ENCODE measurements at regions not wholly inside any gene's neighbourhood (a gene's known extent, or its start where the extent isn't known, plus 50 kb on each side); places are given as distances from the start of the nearest gene placed in this dataset.

- Histone ChIP-seq H3K4me1 (ENCODE audit: control insufficient read depth in 1 of 2, low read depth in 2 of 2) (peaks cover 6 to 16% of the 10 kb centered on the region in 2 donors), H3K9me3 (no peaks in the 10 kb centered on the region), H3K4me3 (no peak overlapping the region), H3K27ac (peak overlapping the region in 1 of 2 donors; percentile 36), H3K27me3 (replicated peaks; ENCODE audit: insufficient read depth) (no peaks in the 10 kb centered on the region), H3K36me3 (no peaks in the 10 kb centered on the region)
- ATAC-seq (ENCODE audit: insufficient number of reproducible peaks, low FRiP score, low read depth) (no peak), DNase-seq (ENCODE audit: low spot score) (no peak)
- no peak for TF ChIP-seq CTCF (IDR thresholded peaks at IDR 0.05)
These were observed 462.8 kb downstream of the MEIS1 start for GRCh38 chr2:66897691-66898150.

GRCh38 chr2:66899109-66899508 lies 464.2 kb downstream of the MEIS1 start:
- ATAC-seq (ENCODE audit: insufficient number of reproducible peaks, low FRiP score, low read depth) (no peak), DNase-seq (ENCODE audit: low spot score) (no peak)
- no peaks in the 10 kb centered on the region for H3K9me3 ChIP-seq
- no peak overlapping the region for H3K27ac ChIP-seq
- H3K4me3 ChIP-seq: no peak overlapping the region
- H3K36me3 ChIP-seq: no peaks in the 10 kb centered on the region
- peaks cover 6 to 16% of the 10 kb centered on the region in 2 donors for H3K4me1 ChIP-seq (ENCODE audit: control insufficient read depth in 1 of 2, low read depth in 2 of 2)
- H3K27me3 ChIP-seq (replicated peaks; ENCODE audit: insufficient read depth): no peaks in the 10 kb centered on the region
- TF ChIP-seq CTCF (IDR thresholded peaks at IDR 0.05): no peak

GRCh38 chr2:66899648-66900047 lies 464.7 kb downstream of the MEIS1 start:
- TF ChIP-seq CTCF (IDR thresholded peaks at IDR 0.05): no peak
- Histone ChIP-seq H3K36me3 (no peaks in the 10 kb centered on the region), H3K4me1 (ENCODE audit: control insufficient read depth in 1 of 2, low read depth in 2 of 2) (peaks cover 6 to 16% of the 10 kb centered on the region in 2 donors), H3K9me3 (no peaks in the 10 kb centered on the region), H3K27ac (no peak overlapping the region), H3K27me3 (replicated peaks; ENCODE audit: insufficient read depth) (no peaks in the 10 kb centered on the region), H3K4me3 (no peak overlapping the region)
- ATAC-seq (ENCODE audit: insufficient number of reproducible peaks, low FRiP score, low read depth) (no peak), DNase-seq (ENCODE audit: low spot score) (no peak)

- Histone ChIP-seq H3K4me1 (ENCODE audit: control insufficient read depth in 1 of 2, low read depth in 2 of 2) (peaks cover 6 to 16% of the 10 kb centered on the region in 2 donors), H3K27me3 (replicated peaks; ENCODE audit: insufficient read depth) (no peaks in the 10 kb centered on the region), H3K27ac (no peak overlapping the region), H3K9me3 (no peaks in the 10 kb centered on the region), H3K36me3 (no peaks in the 10 kb centered on the region), H3K4me3 (no peak overlapping the region)
- no peak for TF ChIP-seq CTCF (IDR thresholded peaks at IDR 0.05)
- DNase-seq (ENCODE audit: low spot score) (no peak), ATAC-seq (ENCODE audit: insufficient number of reproducible peaks, low FRiP score, low read depth) (no peak)
These were observed 466.4 kb downstream of the MEIS1 start for GRCh38 chr2:66901344-66901743.

GRCh38 chr2:66903183-66903582 lies 468.3 kb downstream of the MEIS1 start:
- Histone ChIP-seq H3K4me1 (ENCODE audit: control insufficient read depth in 1 of 2, low read depth in 2 of 2) (peaks cover 0 to under 1% of the 10 kb centered on the region in 2 donors), H3K36me3 (no peaks in the 10 kb centered on the region), H3K27me3 (replicated peaks; ENCODE audit: insufficient read depth) (no peaks in the 10 kb centered on the region), H3K4me3 (no peak overlapping the region), H3K27ac (no peak overlapping the region), H3K9me3 (no peaks in the 10 kb centered on the region)
- TF ChIP-seq CTCF (IDR thresholded peaks at IDR 0.05): no peak
- ATAC-seq (ENCODE audit: insufficient number of reproducible peaks, low FRiP score, low read depth) (no peak), DNase-seq (ENCODE audit: low spot score) (no peak)
